ENCODE measurements at regions not wholly inside any gene's neighbourhood (a gene's known extent, or its start where the extent isn't known, plus 50 kb on each side); places are given as distances from the start of the nearest gene placed in this dataset.
A peak's percentile ranks its signal among the peaks of the same experiment; 100 is the strongest.

- H3K27ac Mint-ChIP-seq (ENCODE audit: unreplicated experiment): no peak overlapping the region
- no peaks in the 10 kb centered on the region for H3K9me3 Mint-ChIP-seq (ENCODE audit: unreplicated experiment)
- no peaks in the 10 kb centered on the region for H3K36me3 ChIP-seq (ENCODE audit: control insufficient read depth, insufficient read depth, low read length)
- ChIA-PET CTCF (no interaction called here), POLR2A (no interaction called here)
- intact Hi-C loops (cut with micrococcal nuclease; ENCODE audit: unreplicated experiment): no loop called here
- H3K4me1 ChIP-seq: no peaks in the 10 kb centered on the region
- no peak for TF ChIP-seq CTCF (IDR thresholded peaks at IDR 0.05; ENCODE audit: insufficient read depth in 1 of 2, low read depth in 1 of 2, low read length in 1 of 2, severe bottlenecking in 1 of 2, unreplicated experiment in 1 of 2)
- peaks cover 6% of the 10 kb centered on the region for H3K27me3 Mint-ChIP-seq (ENCODE audit: insufficient read depth, unreplicated experiment)
- no peaks in the 10 kb centered on the region for H3K27me3 ChIP-seq (replicated peaks; ENCODE audit: control insufficient read depth, insufficient read depth, low read length)
- BruUV-seq (replicated peaks): no TSS peak
- no peak overlapping the region for H3K4me3 Mint-ChIP-seq (ENCODE audit: unreplicated experiment)
- H3K4me1 Mint-ChIP-seq (ENCODE audit: low read depth, unreplicated experiment): no peaks in the 10 kb centered on the region
- no peak overlapping the region for H3K4me3 ChIP-seq (ENCODE audit: low read depth, low read length)
- no peaks in the 10 kb centered on the region for H3K9me3 ChIP-seq
- DNase-seq: peak in 1 of 2 experiments; percentile 4
- no peaks in the 10 kb centered on the region for H3K36me3 Mint-ChIP-seq (ENCODE audit: insufficient read depth, unreplicated experiment)
These were observed 75.0 kb upstream of the HECTD2 start for GRCh38 chr10:91335147-91335546.

- CTCF ChIA-PET: no interaction called here
- intact Hi-C loops (cut with micrococcal nuclease; ENCODE audit: unreplicated experiment): no loop called here
- H3K9me3 ChIP-seq: no peaks in the 10 kb centered on the region
- DNase-seq: no peak
- no peaks in the 10 kb centered on the region for H3K4me1 ChIP-seq
- H3K4me3 ChIP-seq (ENCODE audit: low read depth, low read length): no peak overlapping the region
- Mint-ChIP-seq H3K36me3 (ENCODE audit: insufficient read depth, unreplicated experiment) (no peaks in the 10 kb centered on the region), H3K27ac (ENCODE audit: unreplicated experiment) (no peak overlapping the region), H3K27me3 (ENCODE audit: insufficient read depth, unreplicated experiment) (peaks cover 6% of the 10 kb centered on the region), H3K4me3 (ENCODE audit: unreplicated experiment) (no peak overlapping the region), H3K4me1 (ENCODE audit: low read depth, unreplicated experiment) (no peaks in the 10 kb centered on the region), H3K9me3 (ENCODE audit: unreplicated experiment) (no peaks in the 10 kb centered on the region)
- no peaks in the 10 kb centered on the region for H3K36me3 ChIP-seq (ENCODE audit: control insufficient read depth, insufficient read depth, low read length)
- BruUV-seq (replicated peaks): no TSS peak
- TF ChIP-seq CTCF (IDR thresholded peaks at IDR 0.05; ENCODE audit: insufficient read depth in 1 of 2, low read depth in 1 of 2, low read length in 1 of 2, severe bottlenecking in 1 of 2, unreplicated experiment in 1 of 2): no peak
- POLR2A ChIA-PET: no interaction called here
- no peaks in the 10 kb centered on the region for H3K27me3 ChIP-seq (replicated peaks; ENCODE audit: control insufficient read depth, insufficient read depth, low read length)
These were observed 70.4 kb upstream of the HECTD2 start for GRCh38 chr10:91339729-91340128.

- Histone ChIP-seq H3K4me1 (no peaks in the 10 kb centered on the region), H3K36me3 (ENCODE audit: control insufficient read depth, insufficient read depth, low read length) (no peaks in the 10 kb centered on the region), H3K27me3 (replicated peaks; ENCODE audit: control insufficient read depth, insufficient read depth, low read length) (no peaks in the 10 kb centered on the region), H3K4me3 (ENCODE audit: low read depth, low read length) (no peak overlapping the region), H3K9me3 (no peaks in the 10 kb centered on the region)
- ChIA-PET POLR2A (no interaction called here), CTCF (no interaction called here)
- DNase-seq: no peak
- BruUV-seq (replicated peaks): no TSS peak
- H3K36me3 Mint-ChIP-seq (ENCODE audit: insufficient read depth, unreplicated experiment): no peaks in the 10 kb centered on the region
- peaks cover 6% of the 10 kb centered on the region for H3K27me3 Mint-ChIP-seq (ENCODE audit: insufficient read depth, unreplicated experiment)
- no peaks in the 10 kb centered on the region for H3K4me1 Mint-ChIP-seq (ENCODE audit: low read depth, unreplicated experiment)
- H3K9me3 Mint-ChIP-seq (ENCODE audit: unreplicated experiment): no peaks in the 10 kb centered on the region
- intact Hi-C loops (cut with micrococcal nuclease; ENCODE audit: unreplicated experiment): no loop called here
- no peak for TF ChIP-seq CTCF (IDR thresholded peaks at IDR 0.05; ENCODE audit: insufficient read depth in 1 of 2, low read depth in 1 of 2, low read length in 1 of 2, severe bottlenecking in 1 of 2, unreplicated experiment in 1 of 2)
- H3K27ac Mint-ChIP-seq (ENCODE audit: unreplicated experiment): no peak overlapping the region
- H3K4me3 Mint-ChIP-seq (ENCODE audit: unreplicated experiment): no peak overlapping the region
These were observed 69.4 kb upstream of the HECTD2 start for GRCh38 chr10:91340613-91341362.
